Vagina (tissue), 2 donors: ENCODE measurements at regions not wholly inside any gene's neighbourhood (a gene's known extent, or its start where the extent isn't known, plus 50 kb on each side); places are given as distances from the start of the nearest gene placed in this dataset.

Experiments
- DNase-seq, 2 donors: peaks; one replicate each; pipeline ENCODE4 v3.0.0-alpha.2; 2017; ENCODE audit errors: extremely low spot score in 2 of 2
- H3K27ac ChIP-seq: fragments of 200-600 bp; sonication (generic); one replicate; pipeline ENCODE4 v1.5.1; 2019
- H3K27me3 ChIP-seq: fragments of 200-600 bp; sonication (generic); one replicate; pipeline ENCODE4 v1.5.1; 2019
- H3K36me3 ChIP-seq, 2 donors: fragments of 200-600 bp; sonication (generic); one replicate each; pipeline ENCODE4 v1.5.1; 2017 to 2019
- H3K4me1 ChIP-seq: fragments of 200-600 bp; sonication (generic); one replicate; pipeline ENCODE4 v1.5.1; 2019
- H3K4me3 ChIP-seq, 2 donors: fragments of 200-600 bp; sonication (generic); 1 replicate in 1 of 2; 2 replicates in 1 of 2; pipeline ENCODE4 v1.5.1; 2016 to 2019
- H3K9me3 ChIP-seq: fragments of 200-600 bp; sonication (generic); one replicate; pipeline ENCODE4 v1.5.1; 2019
- POLR2A ChIP-seq, 2 donors: fragments of 450-650 bp; IDR thresholded peaks; one replicate each; pipeline ENCODE4 v1.6.1; 2017; ENCODE audit warnings: antibody characterized with exemption in 2 of 2, mild to moderate bottlenecking in 2 of 2, moderate library complexity in 2 of 2
- POLR2AphosphoS5 ChIP-seq, 2 donors: sonication (generic); formaldehyde crosslinking; IDR thresholded peaks; one replicate each; pipeline ENCODE4 v1.9.0; 2017; ENCODE audit warnings: antibody characterized with exemption in 2 of 2, mild to moderate bottlenecking in 2 of 2, low read depth in 1 of 2; ENCODE audit not compliant: insufficient read depth in 1 of 2
- intact Hi-C: fragments of 100-400 bp; cut with DNase I; formaldehyde crosslinking; loops from one replicate; pipeline ENCODE4 v1.15.1; 2023
- TF ChIP-seq, protein P1 (sequence below), 3 experiments: fragments of 450-650 bp in 2 of 3; fragments of 200-600 bp in 1 of 3; sonication (generic) in 1 of 3; IDR thresholded peaks; one replicate each; pipeline ENCODE4 v1.5.1; 2017 to 2019; ENCODE audit warnings: antibody characterized with exemption in 3 of 3, mild to moderate bottlenecking in 2 of 3, moderate library complexity in 2 of 3

DNA sequence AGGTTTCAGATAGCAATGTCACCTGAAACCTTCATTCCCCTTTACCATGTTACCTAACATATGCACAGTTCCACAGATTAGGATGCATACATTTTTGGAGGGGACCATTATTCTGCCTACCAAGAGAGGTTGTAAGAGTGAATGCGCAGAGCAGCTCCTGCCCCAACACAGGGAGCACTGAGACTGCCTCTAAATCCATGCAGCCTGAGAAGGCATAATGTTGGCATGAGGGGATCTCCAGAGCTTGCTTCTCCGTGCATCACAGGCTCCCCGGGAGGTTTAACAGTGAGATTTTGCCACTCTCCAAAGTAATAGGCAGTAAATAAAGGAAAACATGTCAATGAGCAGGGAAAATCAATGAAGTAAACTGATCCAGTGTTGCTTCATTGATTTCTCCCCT is 410.8 kb downstream of the PCDH7 start:
- TF ChIP-seq POLR2AphosphoS5 (IDR thresholded peaks at IDR 0.05; ENCODE audit: insufficient read depth in 1 of 2, low read depth in 1 of 2): no peak
- no peak for TF ChIP-seq POLR2A (IDR thresholded peaks at IDR 0.05)
- TF ChIP-seq, protein P1, sequence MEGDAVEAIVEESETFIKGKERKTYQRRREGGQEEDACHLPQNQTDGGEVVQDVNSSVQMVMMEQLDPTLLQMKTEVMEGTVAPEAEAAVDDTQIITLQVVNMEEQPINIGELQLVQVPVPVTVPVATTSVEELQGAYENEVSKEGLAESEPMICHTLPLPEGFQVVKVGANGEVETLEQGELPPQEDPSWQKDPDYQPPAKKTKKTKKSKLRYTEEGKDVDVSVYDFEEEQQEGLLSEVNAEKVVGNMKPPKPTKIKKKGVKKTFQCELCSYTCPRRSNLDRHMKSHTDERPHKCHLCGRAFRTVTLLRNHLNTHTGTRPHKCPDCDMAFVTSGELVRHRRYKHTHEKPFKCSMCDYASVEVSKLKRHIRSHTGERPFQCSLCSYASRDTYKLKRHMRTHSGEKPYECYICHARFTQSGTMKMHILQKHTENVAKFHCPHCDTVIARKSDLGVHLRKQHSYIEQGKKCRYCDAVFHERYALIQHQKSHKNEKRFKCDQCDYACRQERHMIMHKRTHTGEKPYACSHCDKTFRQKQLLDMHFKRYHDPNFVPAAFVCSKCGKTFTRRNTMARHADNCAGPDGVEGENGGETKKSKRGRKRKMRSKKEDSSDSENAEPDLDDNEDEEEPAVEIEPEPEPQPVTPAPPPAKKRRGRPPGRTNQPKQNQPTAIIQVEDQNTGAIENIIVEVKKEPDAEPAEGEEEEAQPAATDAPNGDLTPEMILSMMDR (IDR thresholded peaks at IDR 0.05): no peak
- Histone ChIP-seq H3K27me3 (no peaks in the 10 kb centered on the region), H3K4me1 (no peaks in the 10 kb centered on the region), H3K27ac (no peak overlapping the region), H3K36me3 (no peaks in the 10 kb centered on the region), H3K9me3 (no peaks in the 10 kb centered on the region), H3K4me3 (no peak overlapping the region)
- DNase-seq: no peak
- intact Hi-C loops: no loop called here

DNA sequence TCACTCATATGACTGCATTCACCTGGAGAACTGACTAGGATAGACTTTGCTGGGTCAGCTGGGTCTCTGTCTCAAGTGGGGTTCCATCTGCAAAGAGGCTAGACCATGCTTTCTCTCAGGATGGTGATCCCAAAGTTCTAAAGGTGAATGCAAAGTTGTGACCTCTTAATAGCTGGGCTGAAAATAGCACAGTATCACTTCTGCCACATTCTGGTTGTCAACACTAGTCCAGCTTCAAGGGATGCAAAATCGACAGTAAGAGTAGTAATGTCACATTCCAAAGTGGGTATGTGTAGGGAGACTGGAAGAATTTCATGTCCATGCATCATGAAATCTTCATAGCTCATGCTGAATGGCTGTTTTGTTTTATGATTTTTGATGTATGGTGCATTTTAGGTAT is 414.6 kb downstream of the PCDH7 start:
- H3K4me1 ChIP-seq: no peaks in the 10 kb centered on the region
- intact Hi-C loops: no loop called here
- H3K27me3 ChIP-seq: no peaks in the 10 kb centered on the region
- no peak overlapping the region for H3K4me3 ChIP-seq
- TF ChIP-seq POLR2AphosphoS5 (IDR thresholded peaks at IDR 0.05; ENCODE audit: insufficient read depth in 1 of 2, low read depth in 1 of 2): no peak
- TF ChIP-seq POLR2A (IDR thresholded peaks at IDR 0.05): no peak
- TF ChIP-seq, protein P1 (IDR thresholded peaks at IDR 0.05): no peak
- H3K27ac ChIP-seq: no peak overlapping the region
- no peak for DNase-seq
- no peaks in the 10 kb centered on the region for H3K36me3 ChIP-seq
- H3K9me3 ChIP-seq: no peaks in the 10 kb centered on the region

DNA sequence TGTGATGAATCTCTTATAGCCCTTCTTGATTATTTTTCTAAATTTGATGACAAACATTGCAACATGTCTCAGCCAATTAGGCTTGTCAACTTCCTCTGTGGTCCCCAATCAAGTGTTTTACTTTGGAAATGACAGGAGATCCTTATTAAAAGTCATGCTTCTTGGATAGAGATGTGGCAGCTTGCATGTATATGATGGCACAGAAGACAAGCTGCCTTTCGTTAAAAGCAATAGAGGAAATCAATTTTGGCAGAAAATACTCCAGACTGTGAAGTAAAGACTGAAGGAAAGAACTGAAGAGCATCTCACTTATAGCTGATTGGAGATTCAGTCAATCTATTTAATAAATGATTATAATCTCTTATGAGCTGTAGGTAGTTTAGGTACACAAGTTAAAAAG is 419.6 kb downstream of the PCDH7 start:
- DNase-seq: no peak
- H3K9me3 ChIP-seq: no peaks in the 10 kb centered on the region
- no peak overlapping the region for H3K27ac ChIP-seq
- no peak overlapping the region for H3K4me3 ChIP-seq
- no peaks in the 10 kb centered on the region for H3K36me3 ChIP-seq
- TF ChIP-seq, protein P1 (IDR thresholded peaks at IDR 0.05): no peak
- TF ChIP-seq POLR2AphosphoS5 (IDR thresholded peaks at IDR 0.05; ENCODE audit: insufficient read depth in 1 of 2, low read depth in 1 of 2): no peak
- TF ChIP-seq POLR2A (IDR thresholded peaks at IDR 0.05): no peak
- intact Hi-C loops: no loop called here
- no peaks in the 10 kb centered on the region for H3K4me1 ChIP-seq
- no peaks in the 10 kb centered on the region for H3K27me3 ChIP-seq

DNA sequence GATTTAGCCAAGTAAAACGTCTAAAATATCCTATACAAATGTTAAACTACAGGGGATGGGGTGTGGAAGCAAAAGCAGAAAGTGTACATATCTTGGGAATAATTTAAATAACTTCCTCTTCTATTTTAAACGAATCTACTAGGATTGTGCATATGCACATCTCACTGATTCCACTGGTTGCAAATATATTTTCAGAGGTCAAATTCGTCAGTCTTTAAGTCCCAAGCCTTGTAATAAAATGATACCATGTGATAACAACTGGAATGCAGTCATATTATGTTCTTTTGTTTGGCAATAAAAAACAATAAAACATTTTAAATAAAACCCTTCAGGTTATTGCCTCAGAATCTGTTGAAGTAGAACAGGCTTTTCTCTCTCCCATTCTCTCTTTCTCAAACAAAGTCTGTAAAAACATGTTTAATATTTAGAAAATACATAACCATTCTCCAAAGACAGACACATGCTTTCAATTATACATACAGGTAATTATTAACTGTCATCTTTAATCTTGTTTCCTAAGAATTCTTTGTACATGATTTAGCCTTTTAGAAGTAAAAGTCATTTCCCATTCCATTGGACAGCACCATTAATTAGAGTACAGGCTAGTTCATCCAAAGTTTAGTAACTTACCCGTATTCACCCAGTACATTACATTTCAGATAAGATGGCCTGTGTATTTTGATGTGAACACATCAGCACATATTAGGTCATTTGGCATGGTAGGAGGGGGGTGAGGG is 421.1 kb downstream of the PCDH7 start:
- Histone ChIP-seq H3K36me3 (no peaks in the 10 kb centered on the region), H3K27me3 (no peaks in the 10 kb centered on the region), H3K4me3 (no peak overlapping the region), H3K4me1 (no peaks in the 10 kb centered on the region), H3K9me3 (no peaks in the 10 kb centered on the region), H3K27ac (no peak overlapping the region)
- intact Hi-C loops: no loop called here
- no peak for DNase-seq
- TF ChIP-seq, protein P1 (IDR thresholded peaks at IDR 0.05): no peak
- TF ChIP-seq POLR2AphosphoS5 (IDR thresholded peaks at IDR 0.05; ENCODE audit: insufficient read depth in 1 of 2, low read depth in 1 of 2) (no peak), POLR2A (IDR thresholded peaks at IDR 0.05) (no peak)

DNA sequence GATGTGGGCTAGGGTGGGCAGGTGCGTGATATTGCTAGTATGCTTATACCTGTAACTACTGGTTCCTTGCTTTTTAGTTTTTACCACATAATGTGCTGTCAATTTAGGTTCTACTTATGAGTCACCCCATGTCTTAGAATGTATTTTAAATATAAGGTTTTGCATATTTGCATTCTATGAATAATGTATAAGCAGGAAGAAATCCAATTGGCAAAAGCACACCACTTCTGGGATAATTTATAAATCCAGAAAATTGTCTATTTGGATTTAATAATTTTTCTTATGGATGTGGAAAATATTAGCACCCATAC is 421.6 kb downstream of the PCDH7 start:
- TF ChIP-seq, protein P1 (IDR thresholded peaks at IDR 0.05): no peak
- no peak for TF ChIP-seq POLR2AphosphoS5 (IDR thresholded peaks at IDR 0.05; ENCODE audit: insufficient read depth in 1 of 2, low read depth in 1 of 2)
- TF ChIP-seq POLR2A (IDR thresholded peaks at IDR 0.05): no peak
- H3K4me3 ChIP-seq: no peak overlapping the region
- intact Hi-C loops: no loop called here
- no peaks in the 10 kb centered on the region for H3K9me3 ChIP-seq
- no peak overlapping the region for H3K27ac ChIP-seq
- no peaks in the 10 kb centered on the region for H3K36me3 ChIP-seq
- no peak for DNase-seq
- no peaks in the 10 kb centered on the region for H3K4me1 ChIP-seq
- H3K27me3 ChIP-seq: no peaks in the 10 kb centered on the region
